ENCODE measurements at regions not wholly inside any gene's neighbourhood (a gene's known extent, or its start where the extent isn't known, plus 50 kb on each side); places are given as distances from the start of the nearest gene placed in this dataset.

- TF ChIP-seq CTCF (conservative IDR thresholded peaks at IDR 0.05; ENCODE audit: low read depth, low read length) (no peak), POLR2A (IDR thresholded peaks at IDR 0.05; ENCODE audit: low read depth, low read length) (no peak), CEBPB (IDR thresholded peaks at IDR 0.05; ENCODE audit: low read depth, low read length) (no peak), NFE2L2 (IDR thresholded peaks at IDR 0.05; ENCODE audit: low read depth, low read length) (no peak), MAZ (IDR thresholded peaks at IDR 0.05; ENCODE audit: borderline replicate concordance, low read depth, low read length) (no peak), MAFK (IDR thresholded peaks at IDR 0.05; ENCODE audit: low read depth, low read length) (no peak), FOS (IDR thresholded peaks at IDR 0.05; ENCODE audit: low read depth, low read length) (no peak), BHLHE40 (IDR thresholded peaks at IDR 0.05; ENCODE audit: low read depth, low read length) (no peak), USF2 (IDR thresholded peaks at IDR 0.05; ENCODE audit: low read depth, low read length) (no peak), RCOR1 (IDR thresholded peaks at IDR 0.05; ENCODE audit: insufficient replicate concordance, low read length) (no peak)
Observed at GRCh38 chr20:1835186-1836035, 59.8 kb upstream of the SIRPA start.

Data from IMR-90 (cell line).